GM21528 (cell line): ENCODE measurements at regions not wholly inside any gene's neighbourhood (a gene's known extent, or its start where the extent isn't known, plus 50 kb on each side); places are given as distances from the start of the nearest gene placed in this dataset.
A peak's percentile ranks its signal among the peaks of the same experiment; 100 is the strongest.

Experiments used
- ATAC-seq: cut with Tn5 transposase; IDR thresholded peaks from one replicate; pipeline ENCODE4 v1.9.1; 2021; ENCODE audit warnings: mild to moderate bottlenecking, moderate library complexity; ENCODE audit not compliant: unreplicated experiment, low FRiP score

DNA sequence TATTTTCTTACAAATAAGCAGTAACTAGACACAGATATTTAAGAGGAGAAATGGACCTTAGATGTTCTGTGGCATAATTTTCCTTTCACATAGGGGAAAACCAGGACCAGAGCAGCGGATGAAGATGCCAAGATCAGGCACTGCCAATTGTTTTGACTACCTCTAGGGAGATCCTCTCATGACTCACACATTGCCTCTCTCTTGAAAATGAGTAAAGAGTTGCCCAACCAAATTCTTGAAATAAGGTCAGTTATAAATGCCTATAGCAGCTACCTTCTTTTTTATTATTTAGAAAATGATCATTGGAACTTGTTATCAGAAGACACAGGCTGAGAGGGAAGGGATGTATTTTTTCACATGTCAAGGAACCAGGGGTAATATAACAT lies 263.4 kb upstream of the PLEKHG7 start:
- no peak for ATAC-seq

GRCh38 chr12:92438641-92439419 lies 264.0 kb upstream of the PLEKHG7 start:
- ATAC-seq = no peak

DNA sequence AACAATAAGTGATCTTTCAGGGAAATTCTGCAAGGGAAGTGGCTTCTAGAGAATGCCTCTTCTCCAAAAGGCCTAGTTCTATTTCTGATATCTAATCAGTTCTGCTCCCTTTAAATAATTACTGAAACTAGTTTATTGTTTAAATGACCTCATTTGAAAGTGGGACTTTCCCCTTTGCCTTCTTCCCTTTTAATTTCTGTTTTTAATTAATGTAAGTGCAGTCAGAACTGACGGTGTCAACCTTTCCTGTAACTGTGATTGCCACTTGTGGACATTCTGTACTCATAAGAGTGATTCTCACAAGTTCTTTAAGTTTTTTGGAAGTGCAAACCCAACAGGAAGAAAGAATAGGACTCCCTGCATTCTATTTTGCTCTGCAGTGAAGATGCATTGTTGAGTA lies 265.3 kb upstream of the PLEKHG7 start:
- no peak for ATAC-seq

DNA sequence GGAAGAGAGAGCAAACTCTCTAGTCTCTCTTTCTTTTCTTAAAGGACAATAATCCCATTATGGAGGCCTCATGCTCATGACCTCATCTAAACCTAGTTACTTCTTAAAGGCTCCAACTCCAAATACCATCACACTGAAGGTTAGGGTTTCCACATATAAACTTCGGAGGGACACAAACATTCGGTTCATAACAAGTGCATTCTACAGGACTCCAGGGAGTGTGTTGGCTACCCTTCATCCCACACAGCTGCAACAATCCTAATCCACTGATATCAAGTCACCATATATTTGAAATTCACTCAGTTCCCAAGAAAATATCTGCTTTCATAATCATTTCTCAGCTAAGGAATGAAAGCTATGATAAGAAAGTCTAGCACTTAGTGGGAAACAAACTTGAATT lies 265.9 kb upstream of the PLEKHG7 start:
- no peak for ATAC-seq

DNA sequence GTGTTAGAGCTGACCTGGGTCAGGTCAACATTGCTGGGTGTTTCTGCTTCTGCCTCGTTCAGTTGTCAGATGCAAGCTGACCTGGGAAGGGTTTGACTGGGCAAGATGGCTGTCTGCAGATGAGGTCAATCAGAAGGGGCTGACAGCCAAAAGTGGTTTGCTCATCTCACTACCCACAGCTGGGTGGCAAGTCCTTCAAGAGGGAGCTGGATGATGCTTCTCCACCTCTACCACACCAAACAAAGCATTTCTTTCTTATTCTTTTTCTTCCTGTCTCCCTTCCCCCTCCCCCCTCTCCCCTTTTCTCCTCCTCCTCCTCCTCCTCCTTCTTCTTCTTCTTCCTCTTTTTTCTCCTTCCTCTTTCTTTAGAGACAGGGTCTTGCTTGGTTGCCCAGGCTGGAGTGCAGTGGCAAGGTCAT lies 268.2 kb upstream of the PLEKHG7 start:
- ATAC-seq = no peak

DNA sequence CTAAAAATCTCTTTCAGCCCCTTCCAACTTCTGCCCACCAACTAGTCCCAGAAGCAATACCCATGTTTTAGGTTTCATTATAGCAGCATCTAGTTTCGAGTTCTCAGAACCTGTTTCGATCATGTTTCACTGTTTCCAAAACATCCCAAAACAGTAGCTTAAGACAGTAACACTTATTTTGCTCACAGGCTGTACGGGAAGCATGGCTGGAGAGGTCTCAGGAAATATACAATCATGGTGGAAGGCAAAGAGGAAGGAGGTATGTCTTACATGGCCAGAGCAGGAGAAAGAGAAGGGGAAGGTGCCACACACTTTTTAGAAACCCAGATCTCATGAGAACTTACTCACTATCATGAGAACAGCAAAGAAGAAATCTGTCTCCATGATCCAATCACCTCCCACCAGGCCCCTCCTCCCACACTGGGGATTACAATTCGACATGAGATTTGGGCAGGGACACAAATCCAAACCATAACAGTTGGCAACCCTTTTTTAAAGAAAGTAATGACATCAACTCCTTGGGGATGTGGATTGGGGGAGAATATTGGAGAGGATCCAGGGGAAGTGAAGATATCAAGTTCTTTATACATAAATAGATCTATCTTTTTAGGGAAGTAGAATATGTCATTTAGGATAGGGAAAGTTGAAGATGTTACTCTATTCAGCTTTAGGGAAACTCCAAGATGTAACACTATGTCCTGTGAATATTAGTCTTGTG lies 269.9 kb upstream of the PLEKHG7 start:
- peak; percentile 81 for ATAC-seq

DNA sequence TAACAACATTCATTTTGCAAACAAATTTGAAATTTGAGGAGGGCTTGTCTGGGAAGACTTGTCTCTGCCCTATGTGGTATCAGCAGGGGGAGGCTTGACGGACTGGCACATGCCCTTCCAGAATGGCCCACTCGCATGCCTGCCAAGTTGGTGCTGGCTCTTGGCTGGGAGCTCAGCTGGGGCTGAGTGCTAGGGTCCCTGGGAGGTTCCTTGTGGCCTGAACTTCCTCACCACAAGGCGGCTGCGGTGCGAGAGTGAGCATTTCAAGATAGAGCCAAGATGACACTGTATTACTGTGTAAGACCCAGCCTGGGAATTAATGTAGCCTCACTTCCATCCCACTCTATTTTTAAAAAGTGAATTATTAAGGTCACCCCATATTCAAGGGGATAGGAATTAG lies 271.6 kb upstream of the PLEKHG7 start:
- no peak for ATAC-seq

DNA sequence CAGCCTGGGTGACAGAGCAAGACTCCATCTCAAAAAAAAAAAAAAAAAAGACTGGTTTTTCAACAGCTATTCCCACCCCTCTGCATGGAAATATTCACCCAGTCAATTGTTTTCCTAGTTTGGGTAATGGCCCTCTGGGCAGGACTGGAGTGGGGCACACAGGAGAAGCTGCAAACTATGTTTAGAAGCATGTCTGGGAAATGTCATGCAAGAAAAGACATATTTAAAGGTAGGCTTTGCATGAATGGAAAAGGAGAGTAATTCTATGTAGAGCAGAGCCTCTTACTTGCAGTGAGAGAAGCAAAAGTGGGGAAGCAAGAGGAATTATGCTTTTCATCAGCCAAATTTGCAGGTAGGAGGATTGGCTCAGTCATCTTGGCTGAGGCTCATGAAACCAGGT lies 276.5 kb upstream of the PLEKHG7 start:
- ATAC-seq = no peak

DNA sequence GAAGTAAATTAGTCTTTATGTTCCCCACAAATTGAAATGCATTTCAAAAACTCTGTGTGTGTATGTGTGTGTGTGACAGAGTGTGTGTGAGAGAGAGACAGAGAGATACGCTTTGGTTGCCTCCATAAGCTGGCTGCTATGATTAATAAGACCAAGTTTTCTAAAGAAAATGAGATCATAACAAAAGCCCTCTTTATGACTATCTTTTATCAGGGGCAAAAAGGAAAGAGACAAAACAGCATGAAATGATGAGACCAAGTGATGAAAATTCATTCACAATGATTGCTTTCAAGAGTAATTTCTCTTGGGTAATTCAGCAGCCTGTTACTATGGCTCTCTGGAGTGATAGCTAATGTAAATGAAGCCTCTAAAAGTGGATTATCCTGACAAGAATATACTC lies 277.6 kb upstream of the PLEKHG7 start:
- ATAC-seq = no peak

GRCh38 chr12:92424338-92424737 lies 278.5 kb upstream of the PLEKHG7 start:
- ATAC-seq = no peak

DNA sequence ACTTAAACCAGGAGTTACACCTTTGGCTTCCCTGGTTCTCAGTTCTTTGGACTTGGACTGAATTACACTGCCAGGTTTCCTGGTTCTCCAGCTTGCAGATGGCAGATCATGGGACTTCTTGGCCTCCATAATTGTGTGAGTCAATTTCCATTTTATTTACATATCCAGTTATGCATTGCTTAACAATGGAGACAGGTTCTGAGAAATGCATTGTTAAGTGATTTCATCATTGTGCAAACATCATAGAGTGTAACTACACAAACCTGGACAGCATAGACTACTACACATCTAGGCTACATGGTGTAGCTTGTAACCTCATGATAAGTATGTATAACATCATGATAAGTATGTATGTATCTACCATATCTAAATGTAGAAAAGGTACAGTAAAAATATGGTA lies 276.1 kb upstream of the BTG1 start:
- ATAC-seq = no peak

GRCh38 chr12:92421042-92421441 lies 275.4 kb upstream of the BTG1 start:
- no peak for ATAC-seq

- ATAC-seq = no peak
Measured at GRCh38 chr12:92419201-92419600, 273.6 kb upstream of the BTG1 start.

GRCh38 chr12:92418381-92418780 lies 272.7 kb upstream of the BTG1 start:
- ATAC-seq = no peak

DNA sequence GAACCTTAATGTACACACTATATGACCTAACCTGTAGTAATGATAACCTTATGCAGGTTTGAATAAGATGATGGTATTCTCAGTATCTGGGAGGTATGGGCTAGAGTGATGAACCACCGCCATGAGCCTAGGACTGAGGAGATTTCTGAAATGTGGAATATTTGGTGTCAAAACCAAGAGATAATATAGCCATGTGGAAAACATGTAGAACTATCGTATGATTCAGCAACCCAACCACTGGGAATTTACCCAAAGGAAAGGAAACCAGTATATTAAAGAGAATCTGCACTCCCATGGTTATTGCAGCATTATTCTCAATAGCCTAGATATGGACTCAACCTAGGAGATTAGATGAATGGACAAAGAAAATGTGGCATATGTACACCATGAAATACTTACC lies 271.7 kb upstream of the BTG1 start:
- no peak for ATAC-seq

DNA sequence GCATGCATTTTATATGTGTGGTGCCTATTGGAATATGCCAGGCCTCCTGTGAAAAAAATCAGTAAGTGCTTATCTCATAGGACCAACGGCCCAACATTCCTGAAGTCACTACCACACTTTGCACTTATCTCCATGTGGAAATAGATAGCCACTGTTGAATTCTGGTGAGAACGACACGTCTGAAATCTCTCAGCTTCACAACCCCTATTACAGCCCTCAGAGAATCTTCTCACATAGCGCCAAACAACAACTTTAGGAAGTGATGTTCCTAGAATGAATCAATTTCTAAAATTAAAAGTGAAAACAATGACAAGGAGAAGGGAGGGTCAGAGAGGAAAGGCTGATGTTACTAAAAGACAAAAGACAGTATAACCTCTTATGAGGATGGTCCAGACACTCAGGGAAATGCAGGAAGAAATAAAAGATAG lies 270.8 kb upstream of the BTG1 start:
- ATAC-seq = no peak

GRCh38 chr12:92414170-92415070 lies 268.8 kb upstream of the BTG1 start:
- ATAC-seq = no peak

- ATAC-seq = no peak
Measured at GRCh38 chr12:92413286-92413685, 267.6 kb upstream of the BTG1 start.

DNA sequence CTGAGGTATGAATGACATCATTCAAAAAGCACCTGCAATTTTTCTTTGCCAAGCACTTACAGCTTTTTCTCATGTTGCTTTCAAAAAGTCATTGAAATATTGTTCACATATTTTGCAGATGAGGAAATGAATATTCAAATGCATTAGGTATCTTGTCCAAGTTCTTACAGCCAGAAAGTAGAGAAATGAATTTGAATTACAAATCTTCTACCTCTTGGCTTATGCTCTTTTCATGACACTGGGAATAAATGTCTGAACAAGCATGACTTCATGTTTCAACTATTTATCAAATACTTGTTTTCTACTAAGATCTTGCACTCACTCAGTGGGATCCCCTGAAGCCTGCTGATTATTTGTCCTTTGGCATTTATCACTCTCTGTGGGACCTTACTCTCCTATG lies 267.2 kb upstream of the BTG1 start:
- no peak for ATAC-seq

DNA sequence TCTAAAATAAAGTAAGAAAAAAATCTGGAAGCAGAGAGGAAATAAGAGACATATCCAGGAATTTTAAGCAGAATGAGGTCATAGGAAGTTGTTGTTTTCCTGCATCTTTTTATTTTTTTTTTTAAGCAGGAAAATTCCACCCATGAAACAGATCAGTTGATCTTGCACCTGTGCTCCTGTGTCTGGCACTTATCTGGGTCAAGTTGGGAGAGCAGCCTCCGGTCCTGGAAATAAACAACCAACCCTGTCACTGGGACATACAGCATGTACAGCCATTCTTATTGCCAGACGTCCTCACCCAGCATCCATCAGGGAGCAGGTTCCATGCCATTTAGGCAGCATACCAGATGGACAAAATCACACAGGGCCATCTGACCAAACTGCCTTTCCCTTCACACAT lies 266.0 kb upstream of the BTG1 start:
- no peak for ATAC-seq
